ENCODE measurements at regions not wholly inside any gene's neighbourhood (a gene's known extent, or its start where the extent isn't known, plus 50 kb on each side); places are given as distances from the start of the nearest gene placed in this dataset.

GRCh38 chr9:545480-545879 is 296.0 kb upstream of the DMRT1 start:
- TF ChIP-seq, protein P1, sequence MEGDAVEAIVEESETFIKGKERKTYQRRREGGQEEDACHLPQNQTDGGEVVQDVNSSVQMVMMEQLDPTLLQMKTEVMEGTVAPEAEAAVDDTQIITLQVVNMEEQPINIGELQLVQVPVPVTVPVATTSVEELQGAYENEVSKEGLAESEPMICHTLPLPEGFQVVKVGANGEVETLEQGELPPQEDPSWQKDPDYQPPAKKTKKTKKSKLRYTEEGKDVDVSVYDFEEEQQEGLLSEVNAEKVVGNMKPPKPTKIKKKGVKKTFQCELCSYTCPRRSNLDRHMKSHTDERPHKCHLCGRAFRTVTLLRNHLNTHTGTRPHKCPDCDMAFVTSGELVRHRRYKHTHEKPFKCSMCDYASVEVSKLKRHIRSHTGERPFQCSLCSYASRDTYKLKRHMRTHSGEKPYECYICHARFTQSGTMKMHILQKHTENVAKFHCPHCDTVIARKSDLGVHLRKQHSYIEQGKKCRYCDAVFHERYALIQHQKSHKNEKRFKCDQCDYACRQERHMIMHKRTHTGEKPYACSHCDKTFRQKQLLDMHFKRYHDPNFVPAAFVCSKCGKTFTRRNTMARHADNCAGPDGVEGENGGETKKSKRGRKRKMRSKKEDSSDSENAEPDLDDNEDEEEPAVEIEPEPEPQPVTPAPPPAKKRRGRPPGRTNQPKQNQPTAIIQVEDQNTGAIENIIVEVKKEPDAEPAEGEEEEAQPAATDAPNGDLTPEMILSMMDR (conservative IDR thresholded peaks at IDR 0.05; ENCODE audit: low read length) = no peak
- TF ChIP-seq EZH2phosphoT487 (IDR thresholded peaks at IDR 0.05; ENCODE audit: borderline replicate concordance, low read depth, low read length) = no peak

All from OCI-LY7 (cell line).